Thyroid gland (tissue), 4 donors: ENCODE measurements at regions not wholly inside any gene's neighbourhood (a gene's known extent, or its start where the extent isn't known, plus 50 kb on each side); places are given as distances from the start of the nearest gene placed in this dataset.

Source experiments
- DNase-seq, 2 donors: peaks; one replicate each; pipeline ENCODE4 v3.0.0-alpha.2; 2019
- H3K27ac ChIP-seq, 3 donors: fragments of 200-600 bp; sonication (generic); 1 replicate in 2 of 3; 2 replicates in 1 of 3; pipeline ENCODE4 v1.5.1; 2016 to 2019; ENCODE audit warnings: mild to moderate bottlenecking in 1 of 3, moderate library complexity in 1 of 3
- H3K27me3 ChIP-seq: fragments of 200-600 bp; sonication (generic); one replicate; pipeline ENCODE4 v1.5.1; 2019
- H3K36me3 ChIP-seq, 2 donors: fragments of 200-600 bp; sonication (generic); one replicate each; pipeline ENCODE4 v1.5.1; 2016 to 2019
- H3K4me1 ChIP-seq, 2 donors: fragments of 200-600 bp; sonication (generic); one replicate each; pipeline ENCODE4 v1.5.1; 2017 to 2019
- H3K4me3 ChIP-seq, 3 donors: fragments of 200-600 bp; sonication (generic); replicated peaks in 1 of 3; 1 replicate in 2 of 3; 2 replicates in 1 of 3; pipeline ENCODE4 v1.5.1; 2016; ENCODE audit warnings: mild to moderate bottlenecking in 1 of 3
- H3K9me3 ChIP-seq: fragments of 200-600 bp; sonication (generic); one replicate; pipeline ENCODE4 v1.5.1; 2017
- CTCF ChIP-seq, 6 experiments: fragments of 200-600 bp in 3 of 6; fragments of 450-650 bp in 3 of 6; sonication (generic) in 3 of 6; IDR thresholded peaks; one replicate each; pipeline ENCODE4 v1.5.1; 2016 to 2019; ENCODE audit warnings: antibody characterized with exemption in 6 of 6, mild to moderate bottlenecking in 2 of 6, inconsistent platforms in 1 of 6, moderate library complexity in 1 of 6
- POLR2A ChIP-seq, 2 donors: fragments of 450-650 bp; IDR thresholded peaks; one replicate each; pipeline ENCODE4 v1.6.1; 2017; ENCODE audit warnings: antibody characterized with exemption in 2 of 2, mild to moderate bottlenecking in 2 of 2, moderate library complexity in 1 of 2
- WGBS, 2 donors: methylation state at CpG; one replicate each; pipeline ENCODE4 v1.1.5; 2017; 5-methylcytosine and 5-hydroxymethylcytosine counted together
- intact Hi-C: fragments of 100-400 bp; cut with DNase I; formaldehyde crosslinking; loops from one replicate; pipeline ENCODE4 v1.15.1; 2023

GRCh38 chr11:26084313-26084712 lies 247.6 kb upstream of the ANO3 start:
- Histone ChIP-seq H3K27me3 (no peaks in the 10 kb centered on the region), H3K4me1 (no peaks in the 10 kb centered on the region), H3K9me3 (no peaks in the 10 kb centered on the region), H3K4me3 (no peak overlapping the region), H3K36me3 (no peaks in the 10 kb centered on the region), H3K27ac (no peak overlapping the region)
- TF ChIP-seq POLR2A (IDR thresholded peaks at IDR 0.05) (no peak), CTCF (IDR thresholded peaks at IDR 0.05) (no peak)
- DNase-seq, result no peak
- intact Hi-C loops, result no loop called here
- WGBS, 2 donors, result 80 to 82% methylated on average over 3 of the region's 3 CpGs

GRCh38 chr11:26086028-26086427 lies 245.9 kb upstream of the ANO3 start:
- Histone ChIP-seq H3K9me3 (no peaks in the 10 kb centered on the region), H3K36me3 (no peaks in the 10 kb centered on the region), H3K4me3 (no peak overlapping the region), H3K27ac (no peak overlapping the region), H3K4me1 (no peaks in the 10 kb centered on the region), H3K27me3 (no peaks in the 10 kb centered on the region)
- TF ChIP-seq CTCF (IDR thresholded peaks at IDR 0.05), result no peak
- no peak for TF ChIP-seq POLR2A (IDR thresholded peaks at IDR 0.05)
- 22 to 32% methylated on average over 1 of the region's 1 CpG for WGBS, 2 donors
- intact Hi-C loops, result no loop called here
- DNase-seq, result no peak

- no peaks in the 10 kb centered on the region for H3K9me3 ChIP-seq
- TF ChIP-seq CTCF (IDR thresholded peaks at IDR 0.05) (no peak), POLR2A (IDR thresholded peaks at IDR 0.05) (no peak)
- no peaks in the 10 kb centered on the region for H3K27me3 ChIP-seq
- WGBS, 2 donors, result 91 to 95% methylated on average over 4 of the region's 4 CpGs
- H3K36me3 ChIP-seq, result no peaks in the 10 kb centered on the region
- no peak overlapping the region for H3K27ac ChIP-seq
- no peak overlapping the region for H3K4me3 ChIP-seq
- DNase-seq, result no peak
- H3K4me1 ChIP-seq, result no peaks in the 10 kb centered on the region
- intact Hi-C loops, result no loop called here
These were observed 244.6 kb upstream of the ANO3 start for GRCh38 chr11:26087120-26087935.

- TF ChIP-seq POLR2A (IDR thresholded peaks at IDR 0.05) (no peak), CTCF (IDR thresholded peaks at IDR 0.05) (no peak)
- no peaks in the 10 kb centered on the region for H3K9me3 ChIP-seq
- DNase-seq, result no peak
- no peak overlapping the region for H3K4me3 ChIP-seq
- no peaks in the 10 kb centered on the region for H3K27me3 ChIP-seq
- H3K4me1 ChIP-seq, result no peaks in the 10 kb centered on the region
- 58 to 62% methylated on average over 1 of the region's 1 CpG for WGBS, 2 donors
- H3K27ac ChIP-seq, result no peak overlapping the region
- H3K36me3 ChIP-seq, result no peaks in the 10 kb centered on the region
- intact Hi-C loops, result no loop called here
These were observed 243.5 kb upstream of the ANO3 start for GRCh38 chr11:26088391-26088790.

- Histone ChIP-seq H3K27ac (no peak overlapping the region), H3K36me3 (no peaks in the 10 kb centered on the region), H3K27me3 (no peaks in the 10 kb centered on the region), H3K4me3 (no peak overlapping the region), H3K9me3 (no peaks in the 10 kb centered on the region), H3K4me1 (no peaks in the 10 kb centered on the region)
- 87 to 90% methylated on average over 3 of the region's 3 CpGs for WGBS, 2 donors
- intact Hi-C loops, result no loop called here
- DNase-seq, result no peak
- TF ChIP-seq CTCF (IDR thresholded peaks at IDR 0.05), result no peak
- no peak for TF ChIP-seq POLR2A (IDR thresholded peaks at IDR 0.05)
These were observed 241.3 kb upstream of the ANO3 start for GRCh38 chr11:26090651-26091050.
